Uterus (tissue), 3 donors: ENCODE measurements at regions not wholly inside any gene's neighbourhood (a gene's known extent, or its start where the extent isn't known, plus 50 kb on each side); places are given as distances from the start of the nearest gene placed in this dataset.

Source experiments
- DNase-seq, 2 donors: peaks; one replicate each; pipeline ENCODE4 v3.0.0-alpha.2; 2019 to 2020
- H3K27ac ChIP-seq, 2 donors: fragments of 200-600 bp; sonication (generic); 1 replicate in 1 of 2; 2 replicates in 1 of 2; pipeline ENCODE4 v1.5.1; 2016 to 2018
- H3K27me3 ChIP-seq, 2 donors: fragments of 200-600 bp; sonication (generic); one replicate each; pipeline ENCODE4 v1.5.1; 2018 to 2019; ENCODE audit warnings: control low read depth in 1 of 2
- H3K36me3 ChIP-seq, 2 donors: fragments of 200-600 bp; sonication (generic); one replicate each; pipeline ENCODE4 v1.5.1; 2019; ENCODE audit warnings: control low read depth in 1 of 2
- H3K4me1 ChIP-seq, 2 donors: fragments of 200-600 bp; sonication (generic); one replicate each; pipeline ENCODE4 v1.5.1; 2018 to 2019; ENCODE audit warnings: control low read depth in 1 of 2
- H3K4me3 ChIP-seq, 2 donors: fragments of 200-600 bp; sonication (generic); 1 replicate in 1 of 2; 2 replicates in 1 of 2; pipeline ENCODE4 v1.5.1; 2018 to 2019; ENCODE audit warnings: mild to moderate bottlenecking in 1 of 2
- H3K9me3 ChIP-seq, 2 donors: fragments of 200-600 bp; sonication (generic); one replicate each; pipeline ENCODE4 v1.5.1; 2019; ENCODE audit warnings: control low read depth in 1 of 2
- CTCF ChIP-seq, 4 experiments: fragments of 200-600 bp in 2 of 4; fragments of 450-650 bp in 2 of 4; sonication (generic) in 2 of 4; IDR thresholded peaks; one replicate each; pipeline ENCODE4 v1.5.1; 2016 to 2019; ENCODE audit warnings: antibody characterized with exemption in 4 of 4, mild to moderate bottlenecking in 2 of 4, moderate library complexity in 1 of 4
- POLR2A ChIP-seq, 2 donors: fragments of 450-650 bp; IDR thresholded peaks; one replicate each; pipeline ENCODE4 v1.6.1; 2016; ENCODE audit warnings: antibody characterized with exemption in 2 of 2, mild to moderate bottlenecking in 1 of 2, moderate library complexity in 1 of 2
- intact Hi-C: fragments of 100-400 bp; cut with DNase I; formaldehyde crosslinking; loops from one replicate; pipeline ENCODE4 v1.15.1; 2023; ENCODE audit warnings: low total_unique reads
- donor health status: DM: yes; HTN: yes; CAD: no.

DNA sequence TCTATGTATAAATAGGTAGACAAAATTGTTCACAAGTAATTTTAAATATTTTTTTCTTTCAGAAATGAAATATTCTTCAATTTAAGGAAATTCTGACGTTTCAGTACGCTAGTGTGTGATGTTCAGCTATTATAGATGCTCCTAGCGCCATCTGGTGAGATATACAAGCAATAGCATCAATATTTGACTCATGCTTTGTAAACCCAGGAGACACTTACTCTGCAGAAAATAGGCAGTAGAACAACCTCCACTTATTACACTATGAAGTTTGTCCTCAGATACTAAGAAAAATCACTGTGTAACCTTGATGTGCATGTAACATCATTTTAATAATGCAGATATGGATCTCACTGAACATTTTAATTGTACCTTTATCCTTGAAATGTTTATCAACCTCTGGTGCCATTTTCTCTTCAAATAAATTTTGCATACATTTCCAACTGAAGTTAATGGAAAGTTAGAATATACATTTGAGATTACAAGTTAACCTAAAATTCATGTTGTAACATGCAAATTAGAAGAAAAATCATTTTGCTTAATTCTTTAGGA lies 151.5 kb upstream of the FAM3C start:
- Histone ChIP-seq H3K4me1 (no peaks in the 10 kb centered on the region), H3K4me3 (no peak overlapping the region), H3K9me3 (no peaks in the 10 kb centered on the region), H3K36me3 (no peaks in the 10 kb centered on the region), H3K27ac (peak overlapping the region in 1 of 2 donors; percentile 88), H3K27me3 (no peaks in the 10 kb centered on the region)
- DNase-seq, result no peak
- TF ChIP-seq CTCF (IDR thresholded peaks at IDR 0.05), result peak; percentile 76 to 90 (median 81)
- TF ChIP-seq POLR2A (IDR thresholded peaks at IDR 0.05), result no peak
- intact Hi-C loops, result loop anchor here (5.0 kb wide), 1 partner anchor 180 kb away; no protein-coding TSS in a partner anchor

DNA sequence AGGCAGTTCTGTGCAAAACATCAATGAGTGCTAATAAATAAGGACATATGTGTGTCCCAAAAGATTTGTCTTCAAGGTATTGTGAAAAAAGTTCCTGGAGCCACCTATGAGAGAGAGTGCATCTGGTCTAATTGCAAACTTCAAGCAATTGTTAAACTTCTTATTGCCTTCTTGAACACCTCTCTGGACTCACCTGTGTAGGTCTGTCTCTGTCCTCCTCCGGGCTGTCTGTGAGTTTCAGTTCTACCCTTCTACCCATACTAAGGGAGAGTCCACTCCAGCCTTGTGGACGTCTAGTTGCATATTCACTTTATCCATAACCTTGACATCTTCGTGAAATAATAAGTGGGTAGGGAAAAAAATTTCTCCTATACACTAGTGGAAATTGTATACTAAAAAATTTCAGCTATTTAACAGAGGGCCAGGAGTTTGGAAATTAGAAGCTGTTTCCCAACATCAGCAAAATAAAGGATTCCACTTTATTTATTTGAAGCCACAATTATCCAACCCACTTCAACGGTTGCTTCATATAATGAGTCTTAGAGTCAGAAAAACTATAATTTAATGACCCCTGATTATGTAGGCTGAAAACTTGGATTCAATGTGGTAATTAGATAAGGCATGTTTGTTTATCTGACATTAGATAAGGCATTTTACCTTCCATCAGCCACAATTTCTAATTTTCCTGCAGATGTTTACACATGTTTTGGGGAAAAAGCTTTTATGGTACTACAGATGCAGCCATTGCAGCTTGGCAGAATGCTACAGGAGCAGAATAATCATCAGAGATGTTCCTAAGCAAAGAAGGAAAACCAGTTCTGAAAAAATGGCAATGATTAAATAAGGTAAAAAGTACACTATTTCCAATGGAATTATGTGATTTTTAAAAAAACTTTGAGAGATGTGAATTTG lies 150.8 kb upstream of the FAM3C start:
- no peak for TF ChIP-seq CTCF (IDR thresholded peaks at IDR 0.05)
- TF ChIP-seq POLR2A (IDR thresholded peaks at IDR 0.05), result no peak
- Histone ChIP-seq H3K4me1 (no peaks in the 10 kb centered on the region), H3K27me3 (no peaks in the 10 kb centered on the region), H3K9me3 (no peaks in the 10 kb centered on the region), H3K27ac (peak overlapping the region in 1 of 2 donors; percentile 88), H3K36me3 (no peaks in the 10 kb centered on the region), H3K4me3 (no peak overlapping the region)
- DNase-seq, result no peak
- intact Hi-C loops, result loop anchor here (5.0 kb wide), 1 partner anchor 180 kb away; no protein-coding TSS in a partner anchor

GRCh38 chr7:121545418-121545817 lies 149.3 kb upstream of the FAM3C start:
- TF ChIP-seq POLR2A (IDR thresholded peaks at IDR 0.05), result no peak
- TF ChIP-seq CTCF (IDR thresholded peaks at IDR 0.05), result no peak
- no peaks in the 10 kb centered on the region for H3K36me3 ChIP-seq
- no peak for DNase-seq
- no peak overlapping the region for H3K4me3 ChIP-seq
- intact Hi-C loops, result loop anchor here (5.0 kb wide), 1 partner anchor 178 kb away; no protein-coding TSS in a partner anchor
- H3K9me3 ChIP-seq, result no peaks in the 10 kb centered on the region
- H3K27me3 ChIP-seq, result no peaks in the 10 kb centered on the region
- H3K27ac ChIP-seq, result peak overlapping the region; percentile 75 to 88
- no peaks in the 10 kb centered on the region for H3K4me1 ChIP-seq

- no peaks in the 10 kb centered on the region for H3K27me3 ChIP-seq
- no peak for TF ChIP-seq CTCF (IDR thresholded peaks at IDR 0.05)
- no peak for TF ChIP-seq POLR2A (IDR thresholded peaks at IDR 0.05)
- no peak overlapping the region for H3K4me3 ChIP-seq
- H3K9me3 ChIP-seq, result no peaks in the 10 kb centered on the region
- H3K4me1 ChIP-seq, result no peaks in the 10 kb centered on the region
- H3K36me3 ChIP-seq, result no peaks in the 10 kb centered on the region
- peak in 1 of 2 donors; percentile 51 for DNase-seq
- intact Hi-C loops, result loop anchor here (5.0 kb wide), 1 partner anchor 177 kb away; no protein-coding TSS in a partner anchor
- H3K27ac ChIP-seq, result peak overlapping the region; percentile 75 to 88
These were observed 148.6 kb upstream of the FAM3C start for GRCh38 chr7:121544726-121545125.

GRCh38 chr7:121544238-121544637 lies 148.1 kb upstream of the FAM3C start:
- peak overlapping the region; percentile 75 to 88 for H3K27ac ChIP-seq
- intact Hi-C loops, result no loop called here
- no peaks in the 10 kb centered on the region for H3K36me3 ChIP-seq

More at GRCh38 chr7:121544238-121544637, 148.1 kb upstream of the FAM3C start:
- no peak for DNase-seq
- Histone ChIP-seq H3K4me1 (no peaks in the 10 kb centered on the region), H3K27me3 (no peaks in the 10 kb centered on the region), H3K4me3 (no peak overlapping the region), H3K9me3 (no peaks in the 10 kb centered on the region)
- TF ChIP-seq POLR2A (IDR thresholded peaks at IDR 0.05) (no peak), CTCF (IDR thresholded peaks at IDR 0.05) (no peak)
